Suprapubic skin (tissue), 4 donors: ENCODE measurements at regions not wholly inside any gene's neighbourhood (a gene's known extent, or its start where the extent isn't known, plus 50 kb on each side); places are given as distances from the start of the nearest gene placed in this dataset.

Source experiments
- EP300 ChIP-seq: sonication (generic); formaldehyde crosslinking; IDR thresholded peaks from one replicate; pipeline ENCODE4 v1.6.1; 2017; ENCODE audit warnings: antibody characterized with exemption
- POLR2A ChIP-seq, 2 donors: fragments of 450-650 bp; IDR thresholded peaks; one replicate each; pipeline ENCODE4 v1.6.1; 2017; ENCODE audit warnings: antibody characterized with exemption in 2 of 2, mild to moderate bottlenecking in 2 of 2, moderate library complexity in 2 of 2
- POLR2AphosphoS5 ChIP-seq, 3 donors: sonication (generic); formaldehyde crosslinking; IDR thresholded peaks; one replicate each; pipeline ENCODE4 v1.6.1; 2017; ENCODE audit warnings: antibody characterized with exemption in 3 of 3
- TF ChIP-seq, protein P1 (sequence below), 2 donors: fragments of 200-600 bp in 1 of 2; fragments of 450-650 bp in 1 of 2; sonication (generic) in 1 of 2; IDR thresholded peaks; one replicate each; pipeline ENCODE4 v1.5.1; 2016 to 2019; ENCODE audit warnings: antibody characterized with exemption in 2 of 2, mild to moderate bottlenecking in 1 of 2, moderate library complexity in 1 of 2

- no peak for TF ChIP-seq POLR2AphosphoS5 (IDR thresholded peaks at IDR 0.05)
- TF ChIP-seq EP300, result no peak
- TF ChIP-seq, protein P1, sequence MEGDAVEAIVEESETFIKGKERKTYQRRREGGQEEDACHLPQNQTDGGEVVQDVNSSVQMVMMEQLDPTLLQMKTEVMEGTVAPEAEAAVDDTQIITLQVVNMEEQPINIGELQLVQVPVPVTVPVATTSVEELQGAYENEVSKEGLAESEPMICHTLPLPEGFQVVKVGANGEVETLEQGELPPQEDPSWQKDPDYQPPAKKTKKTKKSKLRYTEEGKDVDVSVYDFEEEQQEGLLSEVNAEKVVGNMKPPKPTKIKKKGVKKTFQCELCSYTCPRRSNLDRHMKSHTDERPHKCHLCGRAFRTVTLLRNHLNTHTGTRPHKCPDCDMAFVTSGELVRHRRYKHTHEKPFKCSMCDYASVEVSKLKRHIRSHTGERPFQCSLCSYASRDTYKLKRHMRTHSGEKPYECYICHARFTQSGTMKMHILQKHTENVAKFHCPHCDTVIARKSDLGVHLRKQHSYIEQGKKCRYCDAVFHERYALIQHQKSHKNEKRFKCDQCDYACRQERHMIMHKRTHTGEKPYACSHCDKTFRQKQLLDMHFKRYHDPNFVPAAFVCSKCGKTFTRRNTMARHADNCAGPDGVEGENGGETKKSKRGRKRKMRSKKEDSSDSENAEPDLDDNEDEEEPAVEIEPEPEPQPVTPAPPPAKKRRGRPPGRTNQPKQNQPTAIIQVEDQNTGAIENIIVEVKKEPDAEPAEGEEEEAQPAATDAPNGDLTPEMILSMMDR (IDR thresholded peaks at IDR 0.05), result no peak
- TF ChIP-seq POLR2A (IDR thresholded peaks at IDR 0.05), result no peak
These were observed 178.8 kb downstream of the TMEM161B start for GRCh38 chr5:88089719-88090390.
